HFF-Myc (cell line): ENCODE measurements at regions not wholly inside any gene's neighbourhood (a gene's known extent, or its start where the extent isn't known, plus 50 kb on each side); places are given as distances from the start of the nearest gene placed in this dataset.

Source experiments
- DNase-seq: peaks from one replicate; pipeline ENCODE4 v3.0.0-alpha.2; 2011; ENCODE audit warnings: low read depth; ENCODE audit errors: extremely low read depth
- H3K4me3 ChIP-seq: replicated peaks from 2 replicates; pipeline ENCODE4 v1.5.1; 2011; ENCODE audit warnings: low read depth, mild to moderate bottlenecking, control low read depth, low read length
- TF ChIP-seq, protein P1 (sequence below): IDR thresholded peaks from 2 replicates; pipeline ENCODE4 v1.5.1; 2012; ENCODE audit warnings: mild to moderate bottlenecking, low read depth, low read length, control low read depth; ENCODE audit errors: missing control alignments

DNA sequence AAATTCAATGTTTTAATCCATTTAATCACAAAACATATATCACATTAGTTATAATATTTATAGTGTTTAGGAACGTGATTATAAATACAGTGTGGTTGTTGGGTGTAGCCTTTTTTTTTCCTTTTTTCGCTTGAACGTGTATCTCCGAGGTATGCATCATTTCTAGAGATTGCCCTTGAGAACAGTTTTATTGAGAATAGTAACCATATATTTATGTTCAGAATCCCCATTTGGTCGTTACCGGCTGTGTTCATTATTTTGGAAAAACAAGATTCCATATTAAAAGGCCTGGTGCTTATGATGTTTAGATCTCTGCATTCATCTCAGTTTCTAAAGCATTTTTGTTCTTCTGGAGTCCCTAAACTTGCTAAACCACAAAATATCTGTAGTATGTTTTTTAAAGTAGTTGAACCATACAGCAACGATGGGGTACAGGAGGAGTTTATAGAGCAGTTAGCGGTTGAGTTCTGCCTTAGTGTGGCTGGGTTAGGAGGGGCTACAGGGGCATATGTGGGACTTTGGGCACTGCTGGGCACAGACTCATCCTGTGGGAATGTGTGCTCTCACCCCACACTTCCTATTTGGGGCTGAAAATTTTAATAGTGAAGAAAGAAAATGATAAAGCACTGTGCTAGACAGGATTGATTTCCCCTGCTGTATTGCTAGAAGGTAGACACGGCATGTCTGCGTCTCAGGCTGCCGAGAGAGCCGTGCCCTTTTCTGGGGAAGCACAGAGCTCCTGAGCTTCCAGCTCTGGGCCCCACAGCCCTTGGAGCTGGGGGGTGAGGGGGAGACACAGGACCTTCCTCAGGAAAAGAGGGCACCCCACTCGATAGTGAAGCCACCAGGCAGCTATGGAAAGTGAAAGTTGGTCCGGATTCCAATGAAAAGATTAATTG is 81.5 kb upstream of the PPARA start:
- TF ChIP-seq, protein P1, sequence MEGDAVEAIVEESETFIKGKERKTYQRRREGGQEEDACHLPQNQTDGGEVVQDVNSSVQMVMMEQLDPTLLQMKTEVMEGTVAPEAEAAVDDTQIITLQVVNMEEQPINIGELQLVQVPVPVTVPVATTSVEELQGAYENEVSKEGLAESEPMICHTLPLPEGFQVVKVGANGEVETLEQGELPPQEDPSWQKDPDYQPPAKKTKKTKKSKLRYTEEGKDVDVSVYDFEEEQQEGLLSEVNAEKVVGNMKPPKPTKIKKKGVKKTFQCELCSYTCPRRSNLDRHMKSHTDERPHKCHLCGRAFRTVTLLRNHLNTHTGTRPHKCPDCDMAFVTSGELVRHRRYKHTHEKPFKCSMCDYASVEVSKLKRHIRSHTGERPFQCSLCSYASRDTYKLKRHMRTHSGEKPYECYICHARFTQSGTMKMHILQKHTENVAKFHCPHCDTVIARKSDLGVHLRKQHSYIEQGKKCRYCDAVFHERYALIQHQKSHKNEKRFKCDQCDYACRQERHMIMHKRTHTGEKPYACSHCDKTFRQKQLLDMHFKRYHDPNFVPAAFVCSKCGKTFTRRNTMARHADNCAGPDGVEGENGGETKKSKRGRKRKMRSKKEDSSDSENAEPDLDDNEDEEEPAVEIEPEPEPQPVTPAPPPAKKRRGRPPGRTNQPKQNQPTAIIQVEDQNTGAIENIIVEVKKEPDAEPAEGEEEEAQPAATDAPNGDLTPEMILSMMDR: no peak
- peak overlapping the region; percentile 56 for H3K4me3 ChIP-seq
- DNase-seq: no peak

DNA sequence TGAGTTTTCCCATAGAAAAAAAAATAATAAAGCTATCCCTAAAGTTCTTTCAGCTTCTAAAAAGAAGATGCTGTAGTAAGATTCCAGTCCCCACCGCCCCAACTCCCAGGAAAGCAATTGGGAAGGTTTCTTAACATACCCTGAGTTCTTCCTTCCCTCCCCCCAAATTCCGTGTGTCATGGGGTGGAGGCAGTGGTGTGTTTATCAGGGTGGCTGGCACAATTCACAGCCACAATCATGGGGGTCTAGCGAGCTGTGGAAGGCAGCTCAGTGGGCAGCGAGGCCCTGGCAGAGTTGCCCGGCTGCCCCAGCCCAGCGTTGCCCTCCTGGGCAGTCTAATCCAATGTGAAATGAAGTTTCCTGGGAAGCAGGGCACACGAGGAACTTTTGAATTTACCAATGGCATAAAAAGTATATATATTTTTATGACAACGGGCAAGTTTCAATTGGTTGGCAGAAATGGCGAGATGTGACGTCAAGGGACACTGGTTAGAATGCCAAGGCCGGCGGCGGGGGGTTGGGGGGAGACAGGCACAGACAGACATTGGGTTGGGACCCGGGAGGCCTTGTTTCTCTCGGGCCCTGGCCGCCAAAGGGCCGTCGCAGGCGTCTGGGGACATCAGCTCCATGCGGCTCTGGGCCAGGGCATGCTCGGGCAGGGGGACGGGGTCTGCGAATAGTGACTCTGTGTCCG is 80.7 kb upstream of the PPARA start:
- peak; percentile 91 for DNase-seq
- TF ChIP-seq, protein P1: no peak
- peak overlapping the region; percentile 56 for H3K4me3 ChIP-seq

DNA sequence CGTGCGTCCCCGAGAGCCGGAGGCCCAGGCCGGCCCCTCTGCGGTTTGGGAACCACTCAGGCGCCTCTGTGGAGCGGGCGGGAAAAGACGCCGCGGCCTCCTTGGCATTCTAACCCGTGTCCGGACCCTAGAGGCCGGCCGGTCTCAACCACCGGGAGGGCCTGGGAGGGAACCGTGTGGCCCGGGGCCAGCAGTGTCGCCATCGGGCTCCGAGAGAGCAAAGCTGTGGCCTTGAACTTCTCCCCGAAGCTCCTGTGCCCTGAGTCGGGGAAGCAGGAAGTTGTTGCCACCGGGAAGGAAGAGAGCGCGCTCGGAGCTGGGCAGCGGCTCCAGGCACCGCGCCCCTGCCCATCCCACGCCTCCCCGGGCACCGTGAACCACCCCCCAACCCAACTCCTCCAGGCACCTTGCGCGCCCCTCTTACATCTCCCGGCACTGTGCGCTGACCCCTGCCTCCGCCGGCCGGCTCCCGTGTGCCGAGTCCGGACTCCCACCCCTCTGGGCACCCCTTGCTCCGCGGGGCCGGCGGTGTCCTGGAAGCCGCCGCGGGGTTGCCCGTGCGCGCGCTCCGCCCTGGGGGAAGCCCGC is 80.0 kb upstream of the PPARA start:
- peak overlapping the region; percentile 56 for H3K4me3 ChIP-seq
- TF ChIP-seq, protein P1: no peak
- DNase-seq: no peak

DNA sequence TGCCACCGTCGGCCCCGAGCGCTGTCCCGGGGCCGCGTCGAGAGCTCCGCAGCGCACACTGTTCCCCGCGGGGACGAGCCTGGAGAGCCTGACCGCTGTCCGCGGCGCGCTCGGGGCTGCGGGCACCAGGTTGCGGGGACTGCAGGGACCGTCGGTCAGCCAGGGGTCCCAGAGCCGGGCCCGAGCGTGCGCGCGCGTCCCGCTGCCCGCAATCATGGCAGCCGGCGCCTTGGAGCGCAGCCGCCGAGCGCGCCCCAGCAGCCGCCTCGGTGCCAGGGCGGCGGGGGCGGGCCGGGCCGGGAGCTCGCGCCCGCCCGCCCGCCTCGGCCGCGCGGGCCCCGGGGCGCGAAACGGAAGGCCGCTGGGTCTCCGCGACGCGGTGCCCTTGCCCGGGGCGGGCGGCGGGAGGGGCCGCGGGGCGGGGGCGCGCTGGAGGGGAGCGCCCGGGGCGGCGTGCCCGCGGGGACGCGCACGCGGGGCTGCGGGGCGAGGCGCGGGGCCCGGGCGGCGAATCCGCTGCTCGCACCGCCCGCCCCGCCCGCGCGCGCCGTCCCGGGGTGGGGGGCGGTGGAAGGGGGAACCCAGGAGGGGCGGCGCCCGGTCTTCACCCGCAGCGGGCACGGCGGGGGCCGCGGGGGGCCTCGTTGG is 79.4 kb upstream of the PPARA start:
- TF ChIP-seq, protein P1: no peak

DNA sequence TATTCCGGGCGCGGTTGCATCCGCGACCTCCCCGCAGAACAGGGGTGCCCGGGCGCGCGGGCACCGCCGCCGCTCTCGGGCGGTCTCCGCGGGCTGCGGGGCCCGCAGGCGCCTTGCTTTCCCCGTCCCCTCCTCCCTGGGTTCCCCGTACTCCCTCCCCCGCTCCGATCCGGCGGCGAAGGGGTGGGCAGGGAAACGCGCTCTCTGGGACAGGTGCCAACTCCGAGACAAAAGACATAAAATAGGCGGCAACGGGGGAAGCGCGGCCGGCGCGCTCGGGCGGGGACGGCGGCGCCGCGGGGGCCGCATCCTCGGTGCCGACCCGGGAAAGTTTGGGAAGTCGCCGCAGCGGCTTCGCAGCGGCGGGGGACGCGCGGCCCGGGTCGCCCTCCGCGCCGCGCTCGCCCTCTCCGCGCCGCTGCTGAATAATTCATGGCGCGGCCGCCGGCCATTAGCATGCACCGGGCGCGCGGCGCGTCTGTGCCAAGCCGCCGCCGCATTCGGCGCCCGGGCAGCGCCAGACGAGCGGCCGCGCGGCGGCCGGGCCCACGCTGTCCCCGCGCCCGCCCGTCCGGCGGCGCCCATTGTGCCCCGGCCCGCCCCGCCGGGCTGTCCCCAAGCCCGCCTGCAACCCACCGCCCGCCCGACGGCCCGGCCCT is 78.7 kb upstream of the PPARA start:
- no peak for DNase-seq
- H3K4me3 ChIP-seq: peak overlapping the region; percentile 69
- TF ChIP-seq, protein P1: no peak

More for the DNA sequence above, 79.4 kb upstream of the PPARA start:
- DNase-seq: no peak
- H3K4me3 ChIP-seq: peak overlapping the region; percentile 69
